ENCODE measurements at regions not wholly inside any gene's neighbourhood (a gene's known extent, or its start where the extent isn't known, plus 50 kb on each side); places are given as distances from the start of the nearest gene placed in this dataset.

DNA sequence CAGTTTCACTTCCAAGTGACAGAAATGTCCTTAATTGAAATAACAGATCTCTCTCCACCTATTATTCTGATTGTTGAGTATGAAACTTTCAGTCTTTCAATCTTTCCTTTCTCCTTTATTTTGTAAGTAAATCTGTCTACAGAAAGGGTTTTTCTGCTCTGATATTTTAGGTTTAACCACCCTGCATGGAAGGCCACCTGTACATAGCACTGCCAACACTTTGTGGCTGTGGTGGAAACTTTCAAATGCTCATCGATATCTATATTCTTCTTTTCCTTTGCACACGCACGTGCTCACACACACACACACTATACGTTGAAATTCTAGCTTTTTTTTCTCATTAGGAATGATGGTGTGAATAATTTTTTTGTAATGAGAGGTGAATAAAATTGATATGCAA, 1179.3 kb downstream of the KCNT2 start:
- TF ChIP-seq POLR2A (IDR thresholded peaks at IDR 0.05): no peak
- TF ChIP-seq, protein P1, sequence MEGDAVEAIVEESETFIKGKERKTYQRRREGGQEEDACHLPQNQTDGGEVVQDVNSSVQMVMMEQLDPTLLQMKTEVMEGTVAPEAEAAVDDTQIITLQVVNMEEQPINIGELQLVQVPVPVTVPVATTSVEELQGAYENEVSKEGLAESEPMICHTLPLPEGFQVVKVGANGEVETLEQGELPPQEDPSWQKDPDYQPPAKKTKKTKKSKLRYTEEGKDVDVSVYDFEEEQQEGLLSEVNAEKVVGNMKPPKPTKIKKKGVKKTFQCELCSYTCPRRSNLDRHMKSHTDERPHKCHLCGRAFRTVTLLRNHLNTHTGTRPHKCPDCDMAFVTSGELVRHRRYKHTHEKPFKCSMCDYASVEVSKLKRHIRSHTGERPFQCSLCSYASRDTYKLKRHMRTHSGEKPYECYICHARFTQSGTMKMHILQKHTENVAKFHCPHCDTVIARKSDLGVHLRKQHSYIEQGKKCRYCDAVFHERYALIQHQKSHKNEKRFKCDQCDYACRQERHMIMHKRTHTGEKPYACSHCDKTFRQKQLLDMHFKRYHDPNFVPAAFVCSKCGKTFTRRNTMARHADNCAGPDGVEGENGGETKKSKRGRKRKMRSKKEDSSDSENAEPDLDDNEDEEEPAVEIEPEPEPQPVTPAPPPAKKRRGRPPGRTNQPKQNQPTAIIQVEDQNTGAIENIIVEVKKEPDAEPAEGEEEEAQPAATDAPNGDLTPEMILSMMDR (IDR thresholded peaks at IDR 0.05): no peak
